GM12891 (cell line): ENCODE measurements at regions not wholly inside any gene's neighbourhood (a gene's known extent, or its start where the extent isn't known, plus 50 kb on each side); places are given as distances from the start of the nearest gene placed in this dataset.

ENCODE experiments used
- DNase-seq: peaks from one replicate; pipeline ENCODE4 v3.0.0; 2011; ENCODE audit warnings: low spot score; ENCODE audit not compliant: insufficient read length
- FAIRE-seq: peaks from 2 replicates; lab custom pipeline; 2011; peaks lifted over from hg19 to GRCh38; lab: Jason Lieb, UNC
- PAX5 ChIP-seq: IDR thresholded peaks from 2 replicates; pipeline ENCODE4 v1.6.1; 2011; ENCODE audit warnings: low read length, moderate library complexity, mild to moderate bottlenecking; ENCODE audit not compliant: insufficient read depth, severe bottlenecking
- POLR2A ChIP-seq: IDR thresholded peaks from 2 replicates; pipeline ENCODE4 v1.6.1; 2011; ENCODE audit warnings: low read depth, low read length, control low read depth
- POLR2AphosphoS5 ChIP-seq: IDR thresholded peaks from 2 replicates; pipeline ENCODE4 v1.6.1; 2011; ENCODE audit warnings: low read depth, low read length, control low read depth
- POU2F2 ChIP-seq: IDR thresholded peaks from 2 replicates; pipeline ENCODE4 v1.6.1; 2011; ENCODE audit warnings: low read depth, mild to moderate bottlenecking, control low read depth, low read length, moderate library complexity
- SPI1 ChIP-seq: IDR thresholded peaks from 2 replicates; pipeline ENCODE4 v1.6.1; 2011; ENCODE audit warnings: low read depth, low read length, control low read depth
- TAF1 ChIP-seq: IDR thresholded peaks from 2 replicates; pipeline ENCODE4 v1.6.1; 2011; ENCODE audit warnings: low read depth, low read length, control low read depth

DNA sequence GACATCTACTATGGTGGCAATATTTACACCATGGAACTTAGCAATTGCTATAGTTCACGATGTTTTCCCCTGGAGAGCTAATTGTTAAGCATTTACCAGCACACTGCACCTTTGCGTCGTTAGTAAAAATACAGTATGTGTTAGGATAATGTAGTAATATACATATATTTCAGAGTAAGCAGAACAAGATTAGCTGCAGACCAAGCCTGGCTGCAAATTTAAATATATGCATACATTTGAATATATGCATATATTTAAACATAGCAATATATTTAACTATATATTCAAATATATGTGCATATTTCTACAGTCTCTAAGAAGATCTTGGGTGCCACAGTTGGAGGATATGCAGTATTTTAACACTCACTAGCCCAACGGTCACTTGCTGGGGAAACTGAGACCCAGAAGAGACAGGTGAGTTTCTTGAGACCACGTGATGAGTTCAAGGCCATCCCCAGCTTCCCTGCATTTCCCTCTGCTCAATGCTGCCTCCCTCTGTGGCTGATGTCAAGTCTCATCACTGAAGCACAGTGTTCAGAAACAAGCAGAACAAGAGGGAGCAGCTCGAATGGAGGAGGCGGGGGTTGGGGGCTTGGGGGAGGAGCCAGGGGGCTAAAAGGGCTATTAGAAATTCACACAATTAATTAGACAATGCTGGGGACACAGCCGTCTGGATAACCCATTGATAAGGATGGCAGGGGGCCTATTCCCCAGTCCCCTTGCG is 708.0 kb downstream of the MED13L start:
- no peak for TF ChIP-seq POLR2AphosphoS5
- no peak for TF ChIP-seq POU2F2
- TF ChIP-seq SPI1 = no peak
- no peak for TF ChIP-seq TAF1
- no peak for TF ChIP-seq POLR2A
- no peak for TF ChIP-seq PAX5
- no peak for FAIRE-seq
- no peak for DNase-seq

DNA sequence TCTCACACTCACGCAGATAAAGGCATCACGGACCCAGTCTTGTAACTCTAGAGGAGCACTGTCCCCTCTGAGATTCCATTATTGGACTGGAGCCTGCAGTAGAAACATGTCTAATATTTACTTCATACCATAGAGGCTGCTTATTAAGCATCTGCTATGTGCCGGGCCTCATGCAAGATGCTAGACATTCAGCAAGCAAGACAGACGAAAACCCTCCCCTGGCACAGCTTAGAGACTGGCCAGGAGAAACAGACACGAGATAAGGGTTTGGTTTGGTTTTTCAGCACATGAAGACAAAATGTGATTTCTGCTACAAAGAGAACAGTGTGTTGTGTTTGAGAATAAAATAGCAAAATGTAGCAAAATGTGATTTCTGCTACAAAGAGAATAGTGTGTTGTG is 719.2 kb downstream of the MED13L start:
- no peak for TF ChIP-seq PAX5
- TF ChIP-seq POLR2AphosphoS5 = no peak
- no peak for TF ChIP-seq SPI1
- no peak for TF ChIP-seq TAF1
- TF ChIP-seq POU2F2 = no peak
- TF ChIP-seq POLR2A = no peak
- FAIRE-seq = no peak
- DNase-seq = no peak

DNA sequence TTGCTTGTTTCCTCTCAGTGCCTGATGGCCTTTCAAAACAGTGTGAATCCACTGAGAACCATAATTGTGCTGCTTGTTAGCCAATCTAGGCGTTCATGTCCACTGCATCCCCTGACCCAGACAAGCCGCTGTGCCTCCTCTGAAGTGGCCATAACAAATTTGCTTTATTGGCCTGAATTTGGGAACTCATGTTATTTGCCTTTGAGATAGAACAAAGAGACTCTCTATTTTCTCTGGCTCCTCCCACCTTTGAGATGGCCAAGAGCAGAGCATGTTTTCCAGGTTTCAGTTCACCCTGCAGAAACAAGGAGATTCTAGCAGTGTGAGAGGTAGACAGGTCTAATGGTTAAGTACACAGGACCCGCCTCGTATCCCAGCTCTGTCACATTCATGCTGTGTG is 723.9 kb downstream of the MED13L start:
- FAIRE-seq (no peak), DNase-seq (no peak)
- TF ChIP-seq POLR2A (no peak), SPI1 (no peak), PAX5 (no peak), POLR2AphosphoS5 (no peak), TAF1 (no peak), POU2F2 (no peak)

DNA sequence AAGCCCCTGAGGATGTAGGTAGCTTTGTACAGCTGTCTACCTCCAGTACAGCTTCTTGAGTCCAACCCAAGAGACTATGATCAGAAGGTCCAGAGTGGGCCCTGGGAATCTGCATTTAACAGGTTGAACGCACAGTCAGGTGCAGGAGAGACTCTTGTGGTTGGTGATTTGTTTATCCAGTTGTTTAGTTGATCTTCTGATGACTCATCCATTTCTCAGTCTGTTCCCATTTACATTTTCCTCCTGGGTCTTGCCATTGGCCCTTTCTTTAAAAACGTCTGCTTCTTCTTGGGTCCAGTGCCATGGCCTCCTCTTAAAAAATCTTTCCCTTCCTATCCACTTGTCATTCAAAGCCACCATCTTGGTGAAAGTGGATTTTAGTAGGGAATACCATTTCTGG is 734.2 kb downstream of the MED13L start:
- TF ChIP-seq TAF1 = no peak
- no peak for TF ChIP-seq POLR2AphosphoS5
- no peak for TF ChIP-seq SPI1
- no peak for TF ChIP-seq POLR2A
- TF ChIP-seq POU2F2 = no peak
- no peak for TF ChIP-seq PAX5
- DNase-seq = no peak
- FAIRE-seq = no peak

DNA sequence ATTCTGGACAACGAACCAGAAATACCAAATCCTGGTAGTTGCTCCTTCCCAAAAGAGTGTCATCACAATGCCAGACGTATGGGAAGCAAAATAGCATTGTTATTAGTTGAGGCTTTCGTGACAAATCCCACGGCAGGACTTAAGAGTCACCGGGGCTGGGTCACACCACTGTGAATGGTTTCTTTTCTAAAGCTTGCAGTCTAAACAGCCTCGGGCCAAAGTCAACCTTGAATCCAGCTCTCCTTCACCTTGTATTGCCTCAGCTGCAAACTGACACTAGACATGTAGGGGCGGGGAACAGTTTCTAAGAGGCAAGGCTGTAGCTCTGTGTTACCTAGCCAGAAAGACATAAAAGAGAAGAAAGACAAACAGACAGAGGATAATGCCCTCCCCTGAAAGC is 734.8 kb downstream of the MED13L start:
- no peak for FAIRE-seq
- TF ChIP-seq POLR2A (no peak), SPI1 (no peak), POLR2AphosphoS5 (no peak), TAF1 (no peak), PAX5 (no peak), POU2F2 (no peak)
- no peak for DNase-seq

DNA sequence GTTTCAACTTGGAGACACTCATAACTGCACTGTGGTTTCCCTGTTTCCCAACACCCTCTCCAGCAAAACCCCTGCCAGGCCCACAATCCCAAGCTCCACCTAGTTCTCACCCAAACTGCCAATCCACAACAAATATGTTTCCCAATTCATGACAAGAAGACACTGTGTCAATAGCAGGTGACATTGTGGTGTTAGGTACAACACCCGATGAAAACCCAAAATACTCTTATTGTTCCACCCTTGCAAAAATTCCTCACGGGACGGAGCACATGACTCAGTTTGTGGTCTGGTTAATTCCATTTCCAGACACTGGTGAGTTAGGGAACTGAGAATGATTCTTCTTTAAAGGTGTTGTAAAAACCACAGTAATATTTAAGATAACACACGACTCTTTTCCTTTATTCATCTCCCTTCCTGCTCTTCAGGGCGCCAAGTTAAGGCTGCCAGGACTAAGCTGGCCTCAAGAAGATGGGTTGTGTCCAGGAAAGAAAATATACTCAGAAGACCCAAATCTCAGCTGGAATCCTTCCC is 735.5 kb downstream of the MED13L start:
- DNase-seq (no peak), FAIRE-seq (no peak)
- TF ChIP-seq POU2F2 (no peak), PAX5 (no peak), SPI1 (no peak), TAF1 (no peak), POLR2AphosphoS5 (no peak), POLR2A (no peak)

DNA sequence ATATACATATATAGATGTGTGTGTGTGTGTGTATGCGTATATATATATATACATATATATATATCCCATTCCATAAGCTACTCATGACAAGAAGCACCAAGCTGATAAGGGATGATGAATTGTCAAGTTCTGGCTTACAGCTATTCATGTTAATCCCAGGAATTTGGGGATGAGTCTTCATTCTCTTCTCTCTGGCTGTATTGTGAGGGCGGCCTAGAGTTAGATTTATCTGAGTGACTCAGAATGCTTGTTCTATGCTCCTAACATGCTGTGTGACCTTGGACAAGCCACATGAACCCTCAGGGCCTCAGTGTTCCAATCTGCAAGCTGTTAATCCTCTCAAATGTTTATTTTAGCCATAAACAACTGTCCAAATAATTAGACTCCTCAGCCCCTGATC is 749.0 kb downstream of the MED13L start:
- FAIRE-seq (no peak), DNase-seq (no peak)
- TF ChIP-seq TAF1 = no peak
- TF ChIP-seq POU2F2 = no peak
- no peak for TF ChIP-seq POLR2A
- TF ChIP-seq PAX5 = no peak
- TF ChIP-seq SPI1 = no peak
- TF ChIP-seq POLR2AphosphoS5 = no peak

DNA sequence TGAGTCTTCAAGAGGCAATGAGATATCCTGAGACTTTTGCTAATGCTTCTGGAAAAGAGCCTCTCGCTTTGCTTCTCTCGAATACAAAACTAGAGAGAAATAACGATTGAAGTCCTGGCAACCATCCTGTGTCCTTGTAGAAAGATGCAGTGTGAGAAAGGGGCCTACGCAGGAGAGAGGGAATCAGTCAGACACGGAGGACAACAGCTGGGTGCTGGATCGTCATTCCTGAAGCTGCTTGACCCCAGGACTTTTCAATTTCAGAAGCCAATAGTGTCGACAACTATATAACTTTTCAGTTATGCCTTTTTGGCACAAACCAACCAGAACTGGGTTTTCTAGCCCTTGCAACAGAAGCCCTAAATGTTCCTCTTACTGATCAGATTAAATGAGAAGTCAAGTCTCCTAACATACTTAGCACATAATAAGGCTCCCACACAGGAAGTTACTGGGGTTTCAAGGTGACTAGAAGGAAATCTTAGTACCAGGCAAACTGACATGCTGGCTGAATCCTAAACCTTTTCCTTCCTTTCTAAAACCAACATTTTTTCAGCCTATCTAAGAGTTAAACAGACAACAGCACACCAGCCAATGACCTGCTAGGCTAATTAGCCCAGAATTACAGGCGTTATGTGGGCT is 755.6 kb downstream of the MED13L start:
- peak; percentile 38 for FAIRE-seq

DNA sequence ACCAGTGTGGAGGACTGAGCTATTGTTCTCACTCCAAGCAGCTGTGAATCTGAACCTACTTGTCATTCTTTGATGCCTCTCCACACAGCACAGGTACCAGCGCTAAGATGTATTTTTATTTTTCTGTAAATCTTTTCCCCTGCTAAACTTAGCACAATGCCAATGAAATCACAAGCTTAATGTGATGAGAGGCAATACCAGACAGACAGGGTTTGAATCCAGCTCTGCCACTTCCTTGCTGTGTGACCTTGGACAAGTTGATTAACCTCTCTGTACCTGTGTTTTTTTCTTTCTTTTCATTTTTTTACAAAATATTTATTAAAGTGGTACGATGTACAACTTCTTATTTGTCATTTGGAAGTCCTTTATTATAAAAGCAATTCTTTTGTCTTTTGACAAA is 757.6 kb downstream of the MED13L start:
- DNase-seq (no peak), FAIRE-seq (no peak)
- TF ChIP-seq POU2F2 = no peak
- no peak for TF ChIP-seq SPI1
- TF ChIP-seq POLR2AphosphoS5 = no peak
- TF ChIP-seq PAX5 = no peak
- TF ChIP-seq TAF1 = no peak
- TF ChIP-seq POLR2A = no peak

More for the DNA sequence above, 755.6 kb downstream of the MED13L start:
- TF ChIP-seq POU2F2 (no peak), POLR2A (no peak), POLR2AphosphoS5 (no peak), PAX5 (no peak), TAF1 (no peak), SPI1 (no peak)
- no peak for DNase-seq
